HG02938 (cell line): ENCODE measurements at regions not wholly inside any gene's neighbourhood (a gene's known extent, or its start where the extent isn't known, plus 50 kb on each side); places are given as distances from the start of the nearest gene placed in this dataset.
"Not testable (repeated sequence)": the region's sequence is repeated elsewhere in the genome, so short reads cannot be mapped to it uniquely, and the experiment has no call there.

ENCODE experiments used
- ATAC-seq: cut with Tn5 transposase; IDR thresholded peaks from one replicate; pipeline ENCODE4 v1.9.1; 2021; ENCODE audit warnings: mild to moderate bottlenecking, moderate library complexity; ENCODE audit not compliant: unreplicated experiment

GRCh38 chr3:25944329-25944728, 154.4 kb downstream of the OXSM start:
- ATAC-seq: no peak

GRCh38 chr3:25945366-25945765, 155.5 kb downstream of the OXSM start:
- no peak for ATAC-seq

- no peak for ATAC-seq
Measured at GRCh38 chr3:25945836-25946235, 155.9 kb downstream of the OXSM start.

- ATAC-seq: no peak
Measured at GRCh38 chr3:25952133-25952532, 162.2 kb downstream of the OXSM start.

GRCh38 chr3:25957026-25957425, 167.1 kb downstream of the OXSM start:
- no peak for ATAC-seq

GRCh38 chr3:25960776-25961175, 170.9 kb downstream of the OXSM start:
- no peak for ATAC-seq

- no peak for ATAC-seq
Measured at GRCh38 chr3:25962255-25962654, 172.4 kb downstream of the OXSM start.

- no peak for ATAC-seq
Measured at GRCh38 chr3:25964141-25964540, 174.3 kb downstream of the OXSM start.

- no peak for ATAC-seq
Measured at GRCh38 chr3:25967385-25967784, 177.5 kb downstream of the OXSM start.

GRCh38 chr3:25971736-25972135, 181.8 kb downstream of the OXSM start:
- no peak for ATAC-seq

- no peak for ATAC-seq
Measured at GRCh38 chr3:25973122-25973521, 183.2 kb downstream of the OXSM start.

- no peak for ATAC-seq
Measured at GRCh38 chr3:25982756-25983155, 192.9 kb downstream of the OXSM start.

GRCh38 chr3:25985621-25986020, 195.7 kb downstream of the OXSM start:
- ATAC-seq: no peak

- ATAC-seq: no peak
Measured at GRCh38 chr3:25992606-25993005, 202.7 kb downstream of the OXSM start.

- no peak for ATAC-seq
Measured at GRCh38 chr3:26004172-26004571, 214.3 kb downstream of the OXSM start.

- ATAC-seq: no peak
Measured at GRCh38 chr3:26011276-26011675, 221.4 kb downstream of the OXSM start.

- ATAC-seq: no peak
Measured at GRCh38 chr3:26012241-26012745, 222.4 kb downstream of the OXSM start.

- no peak for ATAC-seq
Measured at GRCh38 chr3:26015752-26016151, 225.9 kb downstream of the OXSM start.

GRCh38 chr3:26018889-26019288, 229.0 kb downstream of the OXSM start:
- ATAC-seq: no peak

- ATAC-seq: not testable (repeated sequence)
Measured at GRCh38 chr3:26024206-26024605, 234.3 kb downstream of the OXSM start.

GRCh38 chr3:26029321-26029720, 239.4 kb downstream of the OXSM start:
- ATAC-seq: no peak

- not testable (repeated sequence) for ATAC-seq
Measured at GRCh38 chr3:26042126-26042525, 252.2 kb downstream of the OXSM start.

- ATAC-seq: no peak
Measured at GRCh38 chr3:26049951-26050350, 260.1 kb downstream of the OXSM start.

GRCh38 chr3:26050776-26051175, 260.9 kb downstream of the OXSM start:
- ATAC-seq: no peak
